HG03095 (cell line): ENCODE measurements at regions not wholly inside any gene's neighbourhood (a gene's known extent, or its start where the extent isn't known, plus 50 kb on each side); places are given as distances from the start of the nearest gene placed in this dataset.
"Not testable (repeated sequence)": the region's sequence is repeated elsewhere in the genome, so short reads cannot be mapped to it uniquely, and the experiment has no call there.

Experiments
- ATAC-seq: cut with Tn5 transposase; IDR thresholded peaks from one replicate; pipeline ENCODE4 v1.9.1; 2021; ENCODE audit warnings: moderate library complexity; ENCODE audit not compliant: unreplicated experiment

DNA sequence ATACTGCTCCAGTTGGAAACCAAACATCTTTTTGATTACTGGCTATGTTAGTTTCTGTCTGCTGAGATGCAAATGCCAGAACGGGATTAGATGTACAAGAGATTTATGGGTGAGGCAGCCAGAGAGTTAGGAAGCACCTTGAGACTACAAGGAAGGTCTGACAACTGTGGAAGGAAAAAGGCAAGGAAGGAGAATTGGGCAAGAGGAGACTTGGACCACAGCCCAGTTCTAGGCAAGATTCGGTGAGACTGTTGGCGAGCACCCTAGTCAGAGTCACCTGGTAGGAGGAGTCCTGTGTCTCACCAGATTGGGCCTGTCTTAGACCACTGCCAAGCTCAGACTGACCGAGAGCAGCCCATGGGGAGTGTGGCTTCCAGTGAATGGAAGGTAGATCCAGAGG is 91.8 kb upstream of the F13A1 start:
- no peak for ATAC-seq

GRCh38 chr6:6412700-6413099 is 92.2 kb upstream of the F13A1 start:
- ATAC-seq = no peak

DNA sequence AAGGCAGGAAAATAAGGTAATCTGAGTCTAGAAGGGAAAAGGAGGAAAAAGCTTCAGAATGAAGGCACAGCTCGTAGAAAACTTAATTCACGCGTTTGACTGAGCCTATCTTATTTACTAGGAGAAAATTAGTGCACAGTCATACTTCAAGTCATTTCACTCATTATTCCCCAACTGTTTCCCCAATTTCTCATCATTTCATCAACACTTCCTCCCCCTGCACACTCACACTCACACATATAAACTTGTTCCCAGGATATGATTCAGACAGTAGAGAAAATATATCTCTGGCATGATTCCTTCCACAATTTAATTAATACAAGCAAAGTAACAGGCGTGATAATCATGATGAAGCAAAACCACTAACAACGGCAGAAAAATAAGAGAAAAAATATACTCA is 94.5 kb upstream of the F13A1 start:
- no peak for ATAC-seq

DNA sequence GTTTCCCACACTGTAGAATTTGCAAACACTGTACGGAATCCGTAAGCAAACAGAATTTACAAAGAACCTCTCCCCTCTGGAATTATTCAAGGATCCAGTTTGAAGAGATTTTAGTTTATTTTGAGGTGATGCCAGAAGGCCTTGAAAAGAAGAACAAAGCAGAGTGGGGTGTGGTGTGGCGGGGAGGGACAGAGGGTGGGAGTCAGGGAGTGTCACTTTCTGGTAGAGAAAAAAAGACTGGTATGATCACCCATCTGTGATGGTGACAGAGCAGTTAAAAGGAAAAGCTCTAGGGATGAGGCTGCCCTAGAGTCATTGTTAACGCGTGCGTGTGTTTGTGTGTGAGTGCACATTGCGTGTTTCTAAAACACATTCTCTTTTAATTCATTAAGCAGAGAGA is 97.0 kb upstream of the F13A1 start:
- ATAC-seq = no peak

GRCh38 chr6:6418421-6418820 is 98.0 kb upstream of the F13A1 start:
- ATAC-seq = no peak

- no peak for ATAC-seq
Observed at GRCh38 chr6:6420107-6420506, 99.6 kb upstream of the F13A1 start.

DNA sequence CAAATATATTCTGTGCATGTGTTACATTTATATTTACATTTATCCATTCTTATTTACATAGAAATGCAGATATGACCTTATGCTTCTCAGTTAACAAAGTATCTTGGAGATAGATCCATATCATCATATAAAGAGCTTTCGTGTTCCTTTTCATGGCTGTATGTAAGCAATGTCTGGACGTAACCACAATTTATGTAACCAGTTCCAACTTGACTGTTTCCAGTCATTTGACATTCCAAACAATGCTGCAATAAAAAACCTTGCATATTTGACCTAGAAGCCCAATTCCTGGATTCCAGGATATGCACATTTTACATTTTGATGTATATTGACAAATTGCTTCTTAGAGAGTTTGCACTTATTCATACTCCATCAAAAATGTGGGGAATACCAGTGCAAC is 113.7 kb upstream of the F13A1 start:
- no peak for ATAC-seq

DNA sequence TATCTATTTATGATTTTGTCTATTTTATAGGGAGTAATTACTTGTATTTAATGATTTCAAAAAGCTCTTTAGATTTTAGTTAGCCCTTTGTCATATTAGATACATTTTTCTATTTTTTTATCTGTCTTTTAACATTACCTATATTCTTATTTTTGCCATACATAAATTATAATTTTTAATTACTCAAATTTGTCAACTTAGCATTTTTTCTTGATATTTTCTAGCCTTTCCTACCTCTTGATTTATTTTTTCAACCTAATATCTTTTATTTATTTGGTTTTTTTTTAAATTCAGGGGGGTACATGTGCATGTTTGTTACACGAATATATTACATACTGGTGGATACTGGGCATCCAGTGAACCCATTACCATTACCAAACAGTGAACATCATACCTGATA is 114.3 kb upstream of the F13A1 start:
- no peak for ATAC-seq

GRCh38 chr6:6436366-6436765 is 115.9 kb upstream of the F13A1 start:
- ATAC-seq = no peak

DNA sequence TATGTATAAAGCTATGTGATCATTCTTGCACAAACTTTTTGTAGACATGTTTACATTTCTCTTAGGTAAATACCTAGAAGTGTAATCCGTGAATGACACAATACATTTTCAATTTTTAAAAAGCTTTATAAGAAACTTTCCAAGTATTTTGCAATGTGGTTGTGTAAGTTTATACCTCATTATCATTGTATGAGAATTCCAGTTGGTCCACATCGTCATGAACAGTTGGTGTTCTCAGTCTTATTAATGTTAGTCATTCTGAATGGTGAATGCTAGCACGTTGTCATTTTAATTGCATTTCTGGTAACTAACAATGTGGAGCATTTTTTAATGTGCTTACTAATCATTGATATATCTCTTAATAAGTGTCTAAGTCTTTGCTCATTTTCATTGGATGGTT is 116.5 kb upstream of the F13A1 start:
- no peak for ATAC-seq

- ATAC-seq = no peak
Observed at GRCh38 chr6:6438286-6438685, 117.8 kb upstream of the F13A1 start.

DNA sequence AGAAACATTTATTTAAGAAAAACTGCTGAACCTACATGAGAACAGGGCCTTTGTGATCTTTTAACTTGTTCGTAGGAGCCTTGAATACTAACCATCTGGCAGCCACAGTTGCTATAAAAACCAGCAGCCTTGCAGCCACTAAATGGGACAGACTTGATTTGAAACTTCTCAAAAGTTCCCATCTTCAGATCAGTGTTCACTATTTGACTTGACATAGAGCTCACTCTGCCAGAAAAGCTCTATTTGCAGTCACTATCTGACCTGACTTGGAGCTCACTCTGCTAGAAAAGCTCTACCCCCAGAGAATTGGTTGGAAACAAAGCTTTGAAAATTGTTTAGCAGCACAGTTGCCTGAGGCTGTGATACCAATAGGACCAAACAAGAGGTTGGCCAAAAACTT is 119.3 kb upstream of the F13A1 start:
- ATAC-seq = no peak

GRCh38 chr6:6452002-6452401 is 131.5 kb upstream of the F13A1 start:
- ATAC-seq = no peak

- ATAC-seq = no peak
Observed at GRCh38 chr6:6453186-6453585, 132.7 kb upstream of the F13A1 start.

DNA sequence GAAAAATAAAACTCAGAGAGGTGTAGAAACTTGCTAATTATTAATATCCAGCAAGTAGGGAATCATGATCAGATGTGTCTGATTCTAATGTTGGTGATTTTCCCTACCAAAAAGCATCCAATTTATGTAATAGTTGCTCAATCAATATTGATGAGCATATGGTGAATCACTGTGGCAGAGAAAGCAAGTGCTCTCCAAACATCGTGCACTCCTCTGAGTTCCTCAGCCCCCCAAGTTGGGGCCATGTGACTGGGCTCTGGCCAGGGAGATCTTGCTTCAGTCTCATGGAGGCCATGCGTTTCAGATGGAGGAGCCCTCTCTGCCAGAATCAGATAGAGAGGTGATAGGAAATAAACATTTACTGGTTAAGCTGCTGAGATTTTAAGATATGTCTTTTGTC is 133.2 kb upstream of the LY86 start:
- ATAC-seq = no peak

DNA sequence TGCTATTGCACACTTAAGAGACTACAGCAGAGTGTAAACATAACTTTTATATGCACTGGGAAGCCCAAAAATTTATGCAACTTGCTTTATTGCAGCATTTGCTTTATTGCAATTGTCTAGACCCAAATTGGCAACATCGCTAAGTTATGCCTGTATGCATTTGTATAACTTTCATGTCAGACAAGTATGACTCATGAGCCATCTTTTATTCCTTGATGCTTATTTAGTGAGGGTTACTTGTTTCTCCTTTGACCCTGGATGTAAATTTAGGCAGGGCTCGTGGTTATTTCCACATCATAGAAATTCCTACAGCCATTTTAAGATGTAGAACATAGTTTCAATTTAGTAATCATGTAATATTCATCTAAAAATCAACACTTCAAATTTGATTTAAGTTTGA is 130.3 kb upstream of the LY86 start:
- no peak for ATAC-seq

DNA sequence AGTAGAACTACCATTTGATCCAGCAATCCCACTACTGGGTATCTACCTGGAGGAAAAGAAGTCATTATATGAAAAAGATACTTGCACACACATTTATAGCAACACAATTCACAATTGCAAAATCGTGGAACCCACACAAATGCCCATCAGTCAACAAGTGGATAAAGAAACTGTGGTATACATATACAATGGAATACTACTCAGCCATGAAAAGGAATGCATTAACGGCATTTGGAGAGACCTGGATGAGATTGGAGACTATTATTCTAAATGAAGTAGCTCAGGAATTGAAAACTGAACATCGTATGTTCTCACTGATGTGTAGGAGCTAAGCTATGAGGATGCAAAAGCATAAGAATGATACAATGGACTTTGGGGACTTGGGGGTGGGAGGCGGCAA is 128.6 kb upstream of the LY86 start:
- not testable (repeated sequence) for ATAC-seq

GRCh38 chr6:6460416-6460815 is 128.1 kb upstream of the LY86 start:
- no peak for ATAC-seq

DNA sequence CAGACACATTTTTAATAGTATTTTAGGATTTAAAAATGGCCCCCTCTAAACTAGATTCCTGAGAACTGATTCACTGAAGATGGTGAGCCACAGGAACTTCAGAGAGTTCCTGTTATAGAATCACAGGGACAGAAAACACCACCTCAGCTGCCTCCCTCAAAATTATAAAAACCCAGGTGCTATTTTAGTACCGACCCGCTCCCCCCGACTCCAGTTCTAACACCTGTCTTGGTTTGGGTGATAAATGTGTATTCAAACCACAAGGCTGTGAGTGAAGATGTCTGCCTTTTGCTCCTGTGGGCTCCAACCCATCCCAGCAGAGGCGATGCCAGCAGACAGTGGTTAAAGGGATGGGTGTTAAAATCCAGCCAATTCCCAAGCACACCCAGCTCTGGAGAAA is 127.4 kb upstream of the LY86 start:
- ATAC-seq = no peak

- no peak for ATAC-seq
Observed at GRCh38 chr6:6466967-6467761, 121.4 kb upstream of the LY86 start.

DNA sequence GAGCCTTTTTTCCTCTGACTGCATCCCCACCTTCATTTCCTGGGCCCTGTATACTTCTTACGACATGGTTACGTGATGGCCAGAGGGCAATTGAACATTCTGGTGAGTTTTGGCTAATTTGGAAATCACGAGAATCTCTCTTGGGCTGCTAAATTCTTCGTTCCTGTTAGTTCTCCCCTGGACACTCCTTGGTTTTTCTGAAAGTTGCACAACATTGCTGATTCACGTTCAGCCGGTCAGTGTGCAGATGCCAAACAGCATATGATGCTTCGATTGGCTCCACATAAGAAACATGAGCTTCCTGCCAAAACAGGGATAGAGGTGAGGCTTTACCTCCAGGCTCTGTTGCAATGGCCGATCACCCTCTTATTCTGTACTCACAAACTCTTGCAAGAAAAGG is 119.4 kb upstream of the LY86 start:
- no peak for ATAC-seq

DNA sequence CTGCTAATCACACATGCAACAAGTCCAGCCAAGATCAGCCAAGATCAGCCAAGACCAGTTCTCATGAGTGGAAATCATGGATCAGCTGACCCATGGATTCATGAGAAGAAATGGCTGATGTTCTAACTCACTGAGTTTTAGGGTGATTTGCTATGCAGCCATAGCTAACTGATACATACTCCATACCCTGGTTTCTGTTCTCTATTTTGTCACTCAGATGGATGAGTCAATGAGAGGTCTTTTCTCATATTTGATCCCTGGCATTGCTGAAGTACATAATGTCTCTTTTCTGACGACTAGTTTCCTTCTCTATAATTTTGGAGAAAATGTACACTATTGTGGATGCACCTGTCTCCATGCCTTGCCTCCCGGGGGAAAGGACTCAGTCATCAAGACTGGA is 118.4 kb upstream of the LY86 start:
- no peak for ATAC-seq

DNA sequence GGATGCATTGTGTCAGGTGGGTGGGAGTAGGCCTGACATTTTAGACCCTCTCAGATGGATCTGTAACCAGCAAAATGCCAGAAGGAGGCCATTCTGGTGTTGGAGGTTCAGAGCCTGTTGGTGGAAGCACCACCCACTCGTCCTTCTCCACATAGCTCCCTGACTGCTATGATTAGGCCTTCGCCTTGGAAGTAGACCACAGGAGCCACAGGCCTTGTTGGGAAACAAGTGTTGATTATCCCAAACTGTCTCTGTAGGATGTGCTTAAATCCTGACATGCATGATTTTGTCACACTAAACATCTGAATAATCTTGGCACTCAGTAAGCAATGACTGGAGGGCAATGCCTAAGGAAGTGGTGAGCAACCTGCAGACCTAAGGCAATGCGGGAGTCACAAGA is 117.2 kb upstream of the LY86 start:
- ATAC-seq = no peak
